Activated naive CD4-positive, alpha-beta T cell treated with anti-CD3 and anti-CD28 coated beads, Interleukin-2, amount 50 U/mL, for 24 hours (primary cell): ENCODE measurements at regions not wholly inside any gene's neighbourhood (a gene's known extent, or its start where the extent isn't known, plus 50 kb on each side); places are given as distances from the start of the nearest gene placed in this dataset.

Experiments used
- H3K27ac Mint-ChIP-seq: one replicate; pipeline ENCODE4 v1.8.0; 2021; ENCODE audit warnings: mild to moderate bottlenecking, mixed read lengths
- H3K27me3 Mint-ChIP-seq: one replicate; pipeline ENCODE4 v1.8.0; 2021; ENCODE audit warnings: mixed read lengths
- H3K36me3 Mint-ChIP-seq: one replicate; pipeline ENCODE4 v1.8.0; 2021; ENCODE audit warnings: mixed read lengths
- H3K4me1 Mint-ChIP-seq: one replicate; pipeline ENCODE4 v1.8.0; 2021; ENCODE audit warnings: mixed read lengths
- H3K4me3 Mint-ChIP-seq: one replicate; pipeline ENCODE4 v1.8.0; 2021; ENCODE audit warnings: mild to moderate bottlenecking, mixed read lengths
- H3K9me3 Mint-ChIP-seq: one replicate; pipeline ENCODE4 v1.8.0; 2021; ENCODE audit warnings: mixed read lengths

GRCh38 chr16:52209227-52209626 lies 337.7 kb downstream of the TOX3 start:
- H3K9me3 Mint-ChIP-seq, result peaks cover 5% of the 10 kb centered on the region

GRCh38 chr16:52203096-52203495 lies 343.8 kb downstream of the TOX3 start:
- no peaks in the 10 kb centered on the region for H3K36me3 Mint-ChIP-seq
- H3K27ac Mint-ChIP-seq, result no peak overlapping the region
- H3K9me3 Mint-ChIP-seq, result no peaks in the 10 kb centered on the region
- H3K27me3 Mint-ChIP-seq, result no peaks in the 10 kb centered on the region
- H3K4me1 Mint-ChIP-seq, result no peaks in the 10 kb centered on the region
- no peak overlapping the region for H3K4me3 Mint-ChIP-seq

More at GRCh38 chr16:52209227-52209626, 337.7 kb downstream of the TOX3 start:
- Mint-ChIP-seq H3K27me3 (no peaks in the 10 kb centered on the region), H3K27ac (no peak overlapping the region), H3K4me1 (no peaks in the 10 kb centered on the region), H3K4me3 (no peak overlapping the region), H3K36me3 (no peaks in the 10 kb centered on the region)

- Mint-ChIP-seq H3K9me3 (no peaks in the 10 kb centered on the region), H3K4me3 (no peak overlapping the region), H3K27ac (no peak overlapping the region), H3K27me3 (no peaks in the 10 kb centered on the region), H3K4me1 (no peaks in the 10 kb centered on the region), H3K36me3 (no peaks in the 10 kb centered on the region)
These were observed 353.5 kb downstream of the TOX3 start for GRCh38 chr16:52193441-52193840.

- Mint-ChIP-seq H3K27ac (no peak overlapping the region), H3K9me3 (no peaks in the 10 kb centered on the region), H3K4me1 (no peaks in the 10 kb centered on the region), H3K27me3 (no peaks in the 10 kb centered on the region), H3K36me3 (no peaks in the 10 kb centered on the region), H3K4me3 (no peak overlapping the region)
These were observed 355.3 kb downstream of the TOX3 start for GRCh38 chr16:52191531-52192134.

GRCh38 chr16:52184336-52184735 lies 362.6 kb downstream of the TOX3 start:
- Mint-ChIP-seq H3K27me3 (no peaks in the 10 kb centered on the region), H3K36me3 (no peaks in the 10 kb centered on the region), H3K27ac (no peak overlapping the region), H3K4me1 (no peaks in the 10 kb centered on the region), H3K9me3 (no peaks in the 10 kb centered on the region), H3K4me3 (no peak overlapping the region)

GRCh38 chr16:52182840-52183239 lies 364.1 kb downstream of the TOX3 start:
- no peaks in the 10 kb centered on the region for H3K9me3 Mint-ChIP-seq
- H3K27me3 Mint-ChIP-seq, result no peaks in the 10 kb centered on the region
- H3K27ac Mint-ChIP-seq, result no peak overlapping the region
- H3K4me3 Mint-ChIP-seq, result no peak overlapping the region
- no peaks in the 10 kb centered on the region for H3K36me3 Mint-ChIP-seq
- no peaks in the 10 kb centered on the region for H3K4me1 Mint-ChIP-seq

- no peaks in the 10 kb centered on the region for H3K36me3 Mint-ChIP-seq
- no peaks in the 10 kb centered on the region for H3K4me1 Mint-ChIP-seq
- H3K4me3 Mint-ChIP-seq, result no peak overlapping the region
- H3K27ac Mint-ChIP-seq, result no peak overlapping the region
- no peaks in the 10 kb centered on the region for H3K27me3 Mint-ChIP-seq
- peaks cover 5% of the 10 kb centered on the region for H3K9me3 Mint-ChIP-seq
These were observed 372.8 kb downstream of the TOX3 start for GRCh38 chr16:52174168-52174567.

- Mint-ChIP-seq H3K27me3 (no peaks in the 10 kb centered on the region), H3K27ac (no peak overlapping the region), H3K9me3 (peaks cover 10% of the 10 kb centered on the region), H3K36me3 (no peaks in the 10 kb centered on the region), H3K4me1 (no peaks in the 10 kb centered on the region), H3K4me3 (no peak overlapping the region)
These were observed 375.5 kb downstream of the TOX3 start for GRCh38 chr16:52171481-52171880.

- Mint-ChIP-seq H3K4me1 (no peaks in the 10 kb centered on the region), H3K27ac (no peak overlapping the region), H3K36me3 (no peaks in the 10 kb centered on the region), H3K27me3 (no peaks in the 10 kb centered on the region), H3K9me3 (peaks cover 10% of the 10 kb centered on the region), H3K4me3 (no peak overlapping the region)
These were observed 379.6 kb downstream of the TOX3 start for GRCh38 chr16:52167328-52167727.

- H3K4me3 Mint-ChIP-seq, result no peak overlapping the region
- H3K27me3 Mint-ChIP-seq, result no peaks in the 10 kb centered on the region
- H3K4me1 Mint-ChIP-seq, result no peaks in the 10 kb centered on the region
- H3K27ac Mint-ChIP-seq, result no peak overlapping the region
- peaks cover 11% of the 10 kb centered on the region for H3K9me3 Mint-ChIP-seq
- peaks cover 2% of the 10 kb centered on the region for H3K36me3 Mint-ChIP-seq
These were observed 381.0 kb downstream of the TOX3 start for GRCh38 chr16:52165961-52166360.

- no peaks in the 10 kb centered on the region for H3K27me3 Mint-ChIP-seq
- no peak overlapping the region for H3K27ac Mint-ChIP-seq
- H3K4me1 Mint-ChIP-seq, result no peaks in the 10 kb centered on the region
- H3K4me3 Mint-ChIP-seq, result no peak overlapping the region
- no peaks in the 10 kb centered on the region for H3K36me3 Mint-ChIP-seq
- peaks cover 18% of the 10 kb centered on the region for H3K9me3 Mint-ChIP-seq
These were observed 397.9 kb downstream of the TOX3 start for GRCh38 chr16:52149003-52149402.

GRCh38 chr16:52141871-52142270 lies 405.1 kb downstream of the TOX3 start:
- H3K9me3 Mint-ChIP-seq, result peaks cover 11% of the 10 kb centered on the region
- H3K27ac Mint-ChIP-seq, result no peak overlapping the region
- H3K4me3 Mint-ChIP-seq, result no peak overlapping the region
- no peaks in the 10 kb centered on the region for H3K4me1 Mint-ChIP-seq
- no peaks in the 10 kb centered on the region for H3K27me3 Mint-ChIP-seq
- H3K36me3 Mint-ChIP-seq, result no peaks in the 10 kb centered on the region

- H3K9me3 Mint-ChIP-seq, result peaks cover 5% of the 10 kb centered on the region
- H3K36me3 Mint-ChIP-seq, result no peaks in the 10 kb centered on the region
- no peaks in the 10 kb centered on the region for H3K4me1 Mint-ChIP-seq
- H3K27ac Mint-ChIP-seq, result no peak overlapping the region
- no peaks in the 10 kb centered on the region for H3K27me3 Mint-ChIP-seq
- H3K4me3 Mint-ChIP-seq, result no peak overlapping the region
These were observed 418.6 kb downstream of the TOX3 start for GRCh38 chr16:52128361-52128760.

- Mint-ChIP-seq H3K27me3 (no peaks in the 10 kb centered on the region), H3K4me1 (no peaks in the 10 kb centered on the region), H3K27ac (no peak overlapping the region), H3K36me3 (no peaks in the 10 kb centered on the region), H3K4me3 (no peak overlapping the region), H3K9me3 (peaks cover 11% of the 10 kb centered on the region)
These were observed 423.1 kb downstream of the TOX3 start for GRCh38 chr16:52123842-52124241.

GRCh38 chr16:52123061-52123839 lies 423.7 kb downstream of the TOX3 start:
- no peak overlapping the region for H3K4me3 Mint-ChIP-seq
- no peaks in the 10 kb centered on the region for H3K4me1 Mint-ChIP-seq
- H3K36me3 Mint-ChIP-seq, result no peaks in the 10 kb centered on the region
- H3K27ac Mint-ChIP-seq, result no peak overlapping the region
- no peaks in the 10 kb centered on the region for H3K27me3 Mint-ChIP-seq
- peaks cover 11% of the 10 kb centered on the region for H3K9me3 Mint-ChIP-seq

- no peaks in the 10 kb centered on the region for H3K36me3 Mint-ChIP-seq
- no peak overlapping the region for H3K27ac Mint-ChIP-seq
- no peaks in the 10 kb centered on the region for H3K27me3 Mint-ChIP-seq
- no peak overlapping the region for H3K4me3 Mint-ChIP-seq
- H3K4me1 Mint-ChIP-seq, result no peaks in the 10 kb centered on the region
- H3K9me3 Mint-ChIP-seq, result peaks cover 6% of the 10 kb centered on the region
These were observed 429.8 kb downstream of the TOX3 start for GRCh38 chr16:52117171-52117570.
